ENCODE measurements at regions not wholly inside any gene's neighbourhood (a gene's known extent, or its start where the extent isn't known, plus 50 kb on each side); places are given as distances from the start of the nearest gene placed in this dataset.

GRCh38 chr19:56960959-56961543 is 120.5 kb upstream of the PEG3 start:
- Histone ChIP-seq H3K9me3 (ENCODE audit: control extremely low read depth in 1 of 5, control insufficient read depth in 4 of 5, insufficient read depth in 2 of 5, low read depth in 1 of 5, low read length in 4 of 5) (peaks cover 0 to 9% (median 3%) of the 10 kb centered on the region in 5 experiments), H3K27ac (ENCODE audit: insufficient read depth in 1 of 2, low read depth in 1 of 2, low read length in 2 of 2, poor library complexity in 1 of 2, severe bottlenecking in 2 of 2) (no peak overlapping the region), H3K4me3 (ENCODE audit: control insufficient read depth in 1 of 7, extremely low read depth in 1 of 7, insufficient read depth in 4 of 7, low read depth in 2 of 7, low read length in 6 of 7) (no peak overlapping the region), H3K4me1 (ENCODE audit: control extremely low read depth in 1 of 4, control insufficient read depth in 4 of 4, insufficient read depth in 4 of 4, low read length in 3 of 4) (no peaks in the 10 kb centered on the region), H3K36me3 (ENCODE audit: control insufficient read depth in 4 of 4, insufficient read depth in 4 of 4, low read length in 3 of 4) (no peaks in the 10 kb centered on the region), H3K27me3 (replicated peaks in 2 of 5; ENCODE audit: control insufficient read depth in 4 of 5, insufficient read depth in 5 of 5, low read length in 4 of 5) (no peaks in the 10 kb centered on the region)
- 97% methylated on average over 5 of the region's 7 CpGs for WGBS (ENCODE audit: insufficient coverage)
- POLR2A ChIA-PET: no interaction called here
- no peak for DNase-seq
- CTCF ChIA-PET: no interaction called here

DNA sequence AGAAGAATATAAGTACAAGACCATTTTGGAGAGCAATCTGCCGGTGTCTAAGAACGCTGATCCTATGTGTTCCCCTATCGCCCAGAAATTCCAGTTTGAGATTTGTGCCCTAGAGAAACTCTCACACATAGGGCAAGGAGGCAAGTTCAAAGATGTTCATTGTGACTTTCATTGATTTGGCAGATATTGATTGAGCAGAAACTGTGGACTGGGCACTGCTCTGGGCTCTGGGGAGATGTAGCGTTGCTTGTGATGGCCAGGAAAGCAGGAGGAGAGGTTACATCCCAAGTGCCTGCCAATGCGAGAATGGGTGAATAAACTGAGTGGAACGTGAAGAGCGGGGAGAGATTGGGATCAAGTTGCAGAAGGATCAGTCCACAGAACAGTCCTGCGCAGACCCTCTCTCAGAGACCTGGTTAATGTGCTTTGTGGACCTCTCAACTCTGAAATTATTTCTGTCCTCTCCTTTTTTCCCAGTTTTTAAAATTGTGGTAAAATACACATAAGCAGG is 123.9 kb upstream of the PEG3 start:
- ChIA-PET POLR2A (no interaction called here), CTCF (no interaction called here)
- 94% methylated on average over 8 of the region's 8 CpGs for WGBS (ENCODE audit: insufficient coverage)
- no peaks in the 10 kb centered on the region for H3K4me1 ChIP-seq (ENCODE audit: control extremely low read depth in 1 of 4, control insufficient read depth in 4 of 4, insufficient read depth in 4 of 4, low read length in 3 of 4)
- peaks cover 0 to 3% (median 0%) of the 10 kb centered on the region in 5 experiments for H3K27me3 ChIP-seq (replicated peaks in 2 of 5; ENCODE audit: control insufficient read depth in 4 of 5, insufficient read depth in 5 of 5, low read length in 4 of 5)
- no peak overlapping the region for H3K27ac ChIP-seq (ENCODE audit: insufficient read depth in 1 of 2, low read depth in 1 of 2, low read length in 2 of 2, poor library complexity in 1 of 2, severe bottlenecking in 2 of 2)
- no peak overlapping the region for H3K4me3 ChIP-seq (ENCODE audit: control insufficient read depth in 1 of 7, extremely low read depth in 1 of 7, insufficient read depth in 4 of 7, low read depth in 2 of 7, low read length in 6 of 7)
- no peak for DNase-seq
- no peaks in the 10 kb centered on the region for H3K36me3 ChIP-seq (ENCODE audit: control insufficient read depth in 4 of 4, insufficient read depth in 4 of 4, low read length in 3 of 4)
- H3K9me3 ChIP-seq (ENCODE audit: control extremely low read depth in 1 of 5, control insufficient read depth in 4 of 5, insufficient read depth in 2 of 5, low read depth in 1 of 5, low read length in 4 of 5): peaks cover 0 to 15% (median 3%) of the 10 kb centered on the region in 5 experiments

GRCh38 chr19:56966225-56966696 is 125.7 kb upstream of the PEG3 start:
- H3K27me3 ChIP-seq (replicated peaks in 2 of 5; ENCODE audit: control insufficient read depth in 4 of 5, insufficient read depth in 5 of 5, low read length in 4 of 5): peaks cover 0 to 3% (median 0%) of the 10 kb centered on the region in 5 experiments
- no peaks in the 10 kb centered on the region for H3K4me1 ChIP-seq (ENCODE audit: control extremely low read depth in 1 of 4, control insufficient read depth in 4 of 4, insufficient read depth in 4 of 4, low read length in 3 of 4)
- ChIA-PET POLR2A (no interaction called here), CTCF (no interaction called here)
- H3K9me3 ChIP-seq (ENCODE audit: control extremely low read depth in 1 of 5, control insufficient read depth in 4 of 5, insufficient read depth in 2 of 5, low read depth in 1 of 5, low read length in 4 of 5): peaks cover 0 to 12% (median 3%) of the 10 kb centered on the region in 5 experiments
- H3K36me3 ChIP-seq (ENCODE audit: control insufficient read depth in 4 of 4, insufficient read depth in 4 of 4, low read length in 3 of 4): no peaks in the 10 kb centered on the region
- H3K4me3 ChIP-seq (ENCODE audit: control insufficient read depth in 1 of 7, extremely low read depth in 1 of 7, insufficient read depth in 4 of 7, low read depth in 2 of 7, low read length in 6 of 7): no peak overlapping the region
- DNase-seq: no peak
- WGBS (ENCODE audit: insufficient coverage): 23% methylated on average over 17 of the region's 17 CpGs
- no peak overlapping the region for H3K27ac ChIP-seq (ENCODE audit: insufficient read depth in 1 of 2, low read depth in 1 of 2, low read length in 2 of 2, poor library complexity in 1 of 2, severe bottlenecking in 2 of 2)

DNA sequence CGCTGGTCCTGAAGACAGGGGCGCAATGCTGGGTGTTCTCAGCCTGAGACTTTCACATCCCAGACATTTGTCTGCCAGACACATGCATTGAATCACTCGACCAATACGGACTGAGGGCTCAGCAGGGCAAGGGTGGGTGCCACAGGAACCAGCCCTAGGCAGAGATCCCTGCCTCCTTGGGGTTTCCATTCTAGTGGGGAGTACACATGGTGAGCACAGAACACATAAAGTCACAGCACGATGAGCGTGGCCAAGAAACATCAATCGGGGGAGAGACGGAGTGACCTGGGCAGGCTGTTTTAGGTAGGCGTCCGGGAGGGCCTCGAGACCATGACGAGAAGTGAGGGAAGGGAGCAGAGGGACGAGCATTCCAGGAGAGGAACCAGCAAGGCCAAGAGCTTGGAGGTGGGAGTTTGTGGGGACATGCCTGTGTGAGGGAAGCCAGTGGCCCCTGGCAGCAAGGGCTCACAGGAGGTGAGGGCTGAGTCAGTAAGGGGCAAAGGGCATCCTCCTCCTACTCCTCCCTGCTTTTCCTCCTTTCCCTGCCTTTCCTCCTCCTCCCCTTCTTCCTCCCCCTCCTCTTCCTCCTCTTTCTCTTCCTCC is 126.3 kb upstream of the PEG3 start:
- CTCF ChIA-PET: no interaction called here
- Histone ChIP-seq H3K4me3 (ENCODE audit: control insufficient read depth in 1 of 7, extremely low read depth in 1 of 7, insufficient read depth in 4 of 7, low read depth in 2 of 7, low read length in 6 of 7) (no peak overlapping the region), H3K9me3 (ENCODE audit: control extremely low read depth in 1 of 5, control insufficient read depth in 4 of 5, insufficient read depth in 2 of 5, low read depth in 1 of 5, low read length in 4 of 5) (peaks cover 0 to 16% (median 3%) of the 10 kb centered on the region in 5 experiments), H3K27ac (ENCODE audit: insufficient read depth in 1 of 2, low read depth in 1 of 2, low read length in 2 of 2, poor library complexity in 1 of 2, severe bottlenecking in 2 of 2) (no peak overlapping the region), H3K36me3 (ENCODE audit: control insufficient read depth in 4 of 4, insufficient read depth in 4 of 4, low read length in 3 of 4) (no peaks in the 10 kb centered on the region), H3K27me3 (replicated peaks in 2 of 5; ENCODE audit: control insufficient read depth in 4 of 5, insufficient read depth in 5 of 5, low read length in 4 of 5) (peaks cover 0 to 3% (median 0%) of the 10 kb centered on the region in 5 experiments), H3K4me1 (ENCODE audit: control extremely low read depth in 1 of 4, control insufficient read depth in 4 of 4, insufficient read depth in 4 of 4, low read length in 3 of 4) (no peaks in the 10 kb centered on the region)
- POLR2A ChIA-PET: no interaction called here
- no peak for DNase-seq
- WGBS (ENCODE audit: insufficient coverage): 81% methylated on average over 11 of the region's 13 CpGs

GRCh38 chr19:56969156-56969555 is 128.6 kb upstream of the PEG3 start:
- H3K27ac ChIP-seq (ENCODE audit: insufficient read depth in 1 of 2, low read depth in 1 of 2, low read length in 2 of 2, poor library complexity in 1 of 2, severe bottlenecking in 2 of 2): no peak overlapping the region
- ChIA-PET CTCF (no interaction called here), POLR2A (no interaction called here)
- no peak for DNase-seq
- peaks cover 0 to 14% (median 2%) of the 10 kb centered on the region in 5 experiments for H3K9me3 ChIP-seq (ENCODE audit: control extremely low read depth in 1 of 5, control insufficient read depth in 4 of 5, insufficient read depth in 2 of 5, low read depth in 1 of 5, low read length in 4 of 5)
- H3K4me3 ChIP-seq (ENCODE audit: control insufficient read depth in 1 of 7, extremely low read depth in 1 of 7, insufficient read depth in 4 of 7, low read depth in 2 of 7, low read length in 6 of 7): no peak overlapping the region
- WGBS (ENCODE audit: insufficient coverage): no CpG with 5 or more reads among the region's 2 CpGs
- H3K36me3 ChIP-seq (ENCODE audit: control insufficient read depth in 4 of 4, insufficient read depth in 4 of 4, low read length in 3 of 4): no peaks in the 10 kb centered on the region
- no peaks in the 10 kb centered on the region for H3K4me1 ChIP-seq (ENCODE audit: control extremely low read depth in 1 of 4, control insufficient read depth in 4 of 4, insufficient read depth in 4 of 4, low read length in 3 of 4)
- peaks cover 0 to 3% (median 0%) of the 10 kb centered on the region in 5 experiments for H3K27me3 ChIP-seq (replicated peaks in 2 of 5; ENCODE audit: control insufficient read depth in 4 of 5, insufficient read depth in 5 of 5, low read length in 4 of 5)

DNA sequence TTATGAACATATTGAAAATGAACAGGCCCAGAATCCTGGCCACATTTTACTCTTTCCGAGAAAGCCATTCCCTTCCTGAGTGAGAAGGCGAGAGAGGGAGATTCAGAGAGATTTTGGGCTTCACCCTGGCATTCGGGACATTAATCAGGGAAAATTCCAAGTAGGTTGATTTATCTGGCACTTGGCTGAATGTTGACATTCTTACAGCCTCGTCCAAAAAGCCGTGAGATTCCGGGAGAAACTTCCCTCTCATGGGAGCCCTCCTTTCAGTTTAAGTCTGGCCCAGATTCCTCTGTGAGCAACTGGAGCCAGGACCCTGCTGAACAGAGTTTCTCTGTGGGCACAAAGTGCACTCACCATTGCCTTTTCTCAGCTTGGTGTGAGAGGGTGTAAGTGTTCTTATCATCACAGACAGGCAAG is 129.2 kb upstream of the PEG3 start:
- peaks cover 0 to 3% (median 0%) of the 10 kb centered on the region in 5 experiments for H3K27me3 ChIP-seq (replicated peaks in 2 of 5; ENCODE audit: control insufficient read depth in 4 of 5, insufficient read depth in 5 of 5, low read length in 4 of 5)
- no peaks in the 10 kb centered on the region for H3K4me1 ChIP-seq (ENCODE audit: control extremely low read depth in 1 of 4, control insufficient read depth in 4 of 4, insufficient read depth in 4 of 4, low read length in 3 of 4)
- no peak overlapping the region for H3K27ac ChIP-seq (ENCODE audit: insufficient read depth in 1 of 2, low read depth in 1 of 2, low read length in 2 of 2, poor library complexity in 1 of 2, severe bottlenecking in 2 of 2)
- POLR2A ChIA-PET: no interaction called here
- 36% methylated on average over 6 of the region's 6 CpGs for WGBS (ENCODE audit: insufficient coverage)
- DNase-seq: no peak
- no peaks in the 10 kb centered on the region for H3K36me3 ChIP-seq (ENCODE audit: control insufficient read depth in 4 of 4, insufficient read depth in 4 of 4, low read length in 3 of 4)
- peaks cover 0 to 15% (median 2%) of the 10 kb centered on the region in 5 experiments for H3K9me3 ChIP-seq (ENCODE audit: control extremely low read depth in 1 of 5, control insufficient read depth in 4 of 5, insufficient read depth in 2 of 5, low read depth in 1 of 5, low read length in 4 of 5)
- CTCF ChIA-PET: no interaction called here
- no peak overlapping the region for H3K4me3 ChIP-seq (ENCODE audit: control insufficient read depth in 1 of 7, extremely low read depth in 1 of 7, insufficient read depth in 4 of 7, low read depth in 2 of 7, low read length in 6 of 7)

DNA sequence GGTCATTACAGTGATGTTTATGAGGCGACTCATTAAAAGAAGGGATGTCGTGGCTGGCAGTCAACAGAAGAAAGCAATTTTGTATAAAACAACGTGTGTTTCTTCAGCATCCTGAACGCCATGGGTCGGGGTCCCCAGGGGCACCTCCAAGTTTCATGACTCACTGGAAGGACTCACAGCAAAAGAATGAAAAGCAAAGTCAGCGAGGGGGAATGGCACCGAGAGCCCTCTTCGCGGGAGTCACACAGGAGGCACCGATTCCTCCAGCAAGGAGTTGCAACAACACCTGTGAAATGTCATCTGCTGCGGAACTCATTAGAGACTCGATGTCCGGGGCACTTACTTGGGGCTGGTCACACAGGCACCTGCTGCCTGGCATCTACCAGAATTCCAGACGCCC is 130.7 kb upstream of the PEG3 start:
- DNase-seq: no peak
- Histone ChIP-seq H3K9me3 (ENCODE audit: control extremely low read depth in 1 of 5, control insufficient read depth in 4 of 5, insufficient read depth in 2 of 5, low read depth in 1 of 5, low read length in 4 of 5) (peaks cover 0 to 15% (median 2%) of the 10 kb centered on the region in 5 experiments), H3K27me3 (replicated peaks in 2 of 5; ENCODE audit: control insufficient read depth in 4 of 5, insufficient read depth in 5 of 5, low read length in 4 of 5) (peaks cover 0 to 3% (median 0%) of the 10 kb centered on the region in 5 experiments), H3K27ac (ENCODE audit: insufficient read depth in 1 of 2, low read depth in 1 of 2, low read length in 2 of 2, poor library complexity in 1 of 2, severe bottlenecking in 2 of 2) (no peak overlapping the region), H3K4me3 (ENCODE audit: control insufficient read depth in 1 of 7, extremely low read depth in 1 of 7, insufficient read depth in 4 of 7, low read depth in 2 of 7, low read length in 6 of 7) (no peak overlapping the region), H3K36me3 (ENCODE audit: control insufficient read depth in 4 of 4, insufficient read depth in 4 of 4, low read length in 3 of 4) (no peaks in the 10 kb centered on the region), H3K4me1 (ENCODE audit: control extremely low read depth in 1 of 4, control insufficient read depth in 4 of 4, insufficient read depth in 4 of 4, low read length in 3 of 4) (no peaks in the 10 kb centered on the region)
- 79% methylated on average over 14 of the region's 14 CpGs for WGBS (ENCODE audit: insufficient coverage)
- CTCF ChIA-PET: no interaction called here
- POLR2A ChIA-PET: no interaction called here

Measured in common myeloid progenitor, CD34-positive (primary cell).